Stomach (tissue), 4 donors: ENCODE measurements at regions not wholly inside any gene's neighbourhood (a gene's known extent, or its start where the extent isn't known, plus 50 kb on each side); places are given as distances from the start of the nearest gene placed in this dataset.

Experiments
- CTCF ChIP-seq, 7 experiments: fragments of 450-650 bp in 4 of 7; fragments of 200-600 bp in 3 of 7; sonication (generic) in 3 of 7; IDR thresholded peaks; one replicate each; pipeline ENCODE4 v1.5.1; 2016 to 2019; ENCODE audit warnings: antibody characterized with exemption in 7 of 7, control low read depth in 2 of 7, mild to moderate bottlenecking in 1 of 7
- EP300 ChIP-seq: sonication (generic); formaldehyde crosslinking; IDR thresholded peaks from one replicate; pipeline ENCODE4 v1.6.1; 2017; ENCODE audit warnings: antibody characterized with exemption
- POLR2A ChIP-seq, 4 donors: fragments of 450-650 bp; IDR thresholded peaks; one replicate each; pipeline ENCODE4 v1.6.1; 2016; ENCODE audit warnings: antibody characterized with exemption in 4 of 4, control low read depth in 2 of 4, mild to moderate bottlenecking in 1 of 4, moderate library complexity in 1 of 4
- POLR2AphosphoS5 ChIP-seq, 3 donors: sonication (generic); formaldehyde crosslinking; IDR thresholded peaks; one replicate each; pipeline ENCODE4 v1.6.1; 2016; ENCODE audit warnings: antibody characterized with exemption in 3 of 3

DNA sequence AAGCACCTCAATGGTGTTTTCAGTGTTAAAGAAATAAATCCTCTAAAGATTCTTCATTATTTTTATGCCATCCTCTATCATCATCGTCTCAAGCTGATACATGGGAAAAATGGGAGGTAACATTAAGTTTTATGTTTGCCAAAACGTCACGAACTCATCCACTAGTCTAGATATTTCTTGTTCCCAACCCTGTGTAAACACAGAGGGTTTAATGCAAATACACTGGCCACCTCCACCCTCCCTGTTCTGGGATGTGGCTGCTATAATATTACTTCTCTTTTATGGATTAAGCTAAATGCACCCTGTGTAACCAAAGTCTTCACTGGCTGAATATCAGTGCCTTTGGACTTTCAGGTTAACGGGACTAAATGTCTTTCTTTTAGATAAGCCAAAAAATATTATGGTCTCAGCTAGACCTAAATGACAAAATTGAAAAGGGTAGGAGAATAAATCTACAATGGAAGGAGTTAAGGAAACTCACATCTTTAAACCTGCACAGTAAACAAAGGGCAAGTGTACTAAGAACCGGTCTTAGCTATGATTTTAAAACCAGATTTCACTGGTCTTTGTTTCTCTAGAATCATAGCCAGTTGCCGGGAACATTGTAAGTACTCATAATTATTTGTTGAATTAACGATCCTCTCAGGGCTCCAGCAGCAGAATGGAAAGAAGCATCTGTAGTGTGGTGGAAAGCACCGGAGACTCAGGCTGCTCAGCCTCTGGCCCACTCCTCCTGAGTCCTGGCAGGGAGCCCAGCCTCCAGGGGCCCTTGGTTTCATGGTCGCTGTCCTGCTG lies 103.5 kb upstream of the NOCT start:
- no peak for TF ChIP-seq CTCF (IDR thresholded peaks at IDR 0.05)
- TF ChIP-seq POLR2AphosphoS5 (IDR thresholded peaks at IDR 0.05): no peak
- no peak for TF ChIP-seq POLR2A (IDR thresholded peaks at IDR 0.05)
- no peak for TF ChIP-seq EP300
